SK-N-SH (cell line): ENCODE measurements at regions not wholly inside any gene's neighbourhood (a gene's known extent, or its start where the extent isn't known, plus 50 kb on each side); places are given as distances from the start of the nearest gene placed in this dataset.
"Not testable (repeated sequence)": the region's sequence is repeated elsewhere in the genome, so short reads cannot be mapped to it uniquely, and the experiment has no call there.

ENCODE experiments used
- CTCF ChIA-PET: fragments of 300-600, 350-600 bp; formaldehyde crosslinking; extraction: SDS; loops from one replicate; lab custom pipeline; 2021; lab: Yijun Ruan, JAX
- POLR2A ChIA-PET: fragments of 350-600 bp; sonication (Branson Sonifier 250); formaldehyde crosslinking; extraction: SDS; loops from one replicate; lab custom pipeline; 2020; ENCODE audit warnings: antibody characterized with exemption, inconsistent platforms; lab: Yijun Ruan, JAX
- DNase-seq: peaks from one replicate; pipeline ENCODE4 v3.0.0; 2012
- H2AFZ ChIP-seq: fragments of 200-600 bp; sonication (generic); 2 replicates; pipeline ENCODE4 v1.8.1; 2016; ENCODE audit warnings: antibody characterized with exemption, mild to moderate bottlenecking, low read depth
- H3F3A ChIP-seq: fragments of 200-600 bp; sonication (generic); replicated peaks from 2 replicates; pipeline ENCODE3; 2016; ENCODE audit warnings: antibody characterized with exemption, mild to moderate bottlenecking; ENCODE audit not compliant: insufficient read depth
- H3K27ac ChIP-seq, 2 experiments: fragments of 200-500 bp in 1 of 2; fragments of 200-600 bp in 1 of 2; sonication (Bioruptor generic) in 1 of 2; sonication (generic), shearing (Covaris generic) in 1 of 2; 2 replicates each; pipeline versions ENCODE4 v1.5.1 to v1.6.1; 2014 to 2016; ENCODE audit warnings: low read depth in 2 of 2, inconsistent platforms in 1 of 2, low read length in 1 of 2, mild to moderate bottlenecking in 1 of 2, mixed read lengths in 1 of 2
- H3K27me3 ChIP-seq: fragments of 200-600 bp; sonication (generic), shearing (Covaris generic); 2 replicates; pipeline ENCODE4 v1.6.1; 2016; ENCODE audit warnings: mixed run types; ENCODE audit not compliant: insufficient read depth
- H3K36me3 ChIP-seq, 2 experiments: fragments of 200-500 bp in 1 of 2; fragments of 200-600 bp in 1 of 2; sonication (Bioruptor generic) in 1 of 2; sonication (generic) in 1 of 2; replicated peaks in 1 of 2; 2 replicates each; pipeline versions ENCODE3 to v1.5.1; 2014 to 2016; ENCODE audit warnings: low read length in 1 of 2, mild to moderate bottlenecking in 1 of 2; ENCODE audit not compliant: insufficient read depth in 2 of 2, control insufficient read depth in 1 of 2
- H3K4me1 ChIP-seq, 2 experiments: fragments of 200-500 bp in 1 of 2; fragments of 200-600 bp in 1 of 2; sonication (Bioruptor generic) in 1 of 2; sonication (generic), shearing (Covaris generic) in 1 of 2; 2 replicates each; pipeline versions ENCODE4 v1.5.1 to v1.6.1; 2014 to 2016; ENCODE audit warnings: low read depth in 1 of 2, low read length in 1 of 2, mixed run types in 1 of 2; ENCODE audit not compliant: insufficient read depth in 2 of 2, control insufficient read depth in 1 of 2
- H3K4me2 ChIP-seq: fragments of 200-600 bp; sonication (generic), shearing (Covaris generic); 2 replicates; pipeline ENCODE4 v1.6.1; 2017; ENCODE audit warnings: mixed run types
- H3K4me3 ChIP-seq, 2 experiments: fragments of 200-500 bp in 1 of 2; fragments of 200-600 bp in 1 of 2; sonication (Bioruptor generic) in 1 of 2; sonication (generic), shearing (Covaris generic) in 1 of 2; 2 replicates each; pipeline versions ENCODE4 v1.5.1 to v1.8.1; 2014 to 2016; ENCODE audit warnings: low read depth in 2 of 2, inconsistent platforms in 1 of 2, low read length in 1 of 2, mild to moderate bottlenecking in 1 of 2, mixed read lengths in 1 of 2, moderate library complexity in 1 of 2
- H3K79me2 ChIP-seq: fragments of 200-600 bp; sonication (generic); 2 replicates; pipeline ENCODE4 v1.8.1; 2017; ENCODE audit warnings: mild to moderate bottlenecking; ENCODE audit not compliant: insufficient read depth
- H3K9ac ChIP-seq: fragments of 200-600 bp; sonication (generic); 2 replicates; pipeline ENCODE4 v1.6.1; 2017; ENCODE audit warnings: mixed run types
- H3K9me2 ChIP-seq: fragments of 200-600 bp; sonication (generic); 2 replicates; pipeline ENCODE4 v1.6.1; 2017; ENCODE audit warnings: mixed run types
- H3K9me3 ChIP-seq: fragments of 200-600 bp; sonication (generic); 2 replicates; pipeline ENCODE4 v1.6.1; 2017; ENCODE audit warnings: mixed run types, mild to moderate bottlenecking, moderate library complexity
- H4K20me1 ChIP-seq: fragments of 200-600 bp; sonication (generic); 2 replicates; pipeline ENCODE4 v1.6.1; 2017; ENCODE audit warnings: mild to moderate bottlenecking, mixed run types; ENCODE audit not compliant: insufficient read depth
- CHD2 ChIP-seq: fragments of 150-350 bp; IDR thresholded peaks from 2 replicates; pipeline ENCODE4 v1.6.1; 2018; ENCODE audit warnings: low read length; ENCODE audit not compliant: partially characterized antibody
- CTCF ChIP-seq: fragments of 200-600 bp; sonication (generic); IDR thresholded peaks from 2 replicates; pipeline ENCODE4 v1.6.1; 2017; ENCODE audit warnings: antibody characterized with exemption, mild to moderate bottlenecking, moderate library complexity
- EP300 ChIP-seq, 2 experiments: IDR thresholded peaks; 2 replicates each; pipeline versions ENCODE4 v1.4.0 to v1.6.1; 2012; ENCODE audit warnings: borderline replicate concordance in 1 of 2, low read depth in 1 of 2, low read length in 1 of 2
- JUND ChIP-seq: IDR thresholded peaks from 2 replicates; pipeline ENCODE4 v1.4.0; 2012
- MXI1 ChIP-seq: IDR thresholded peaks from 2 replicates; pipeline ENCODE4 v1.6.1; 2012; ENCODE audit warnings: mild to moderate bottlenecking, low read depth, low read length, improper control_type of control experiment
- POLR2AphosphoS5 ChIP-seq: IDR thresholded peaks from 2 replicates; pipeline ENCODE4 v1.6.1; 2012; ENCODE audit warnings: low read depth, low read length
- RAD21 ChIP-seq: IDR thresholded peaks from 2 replicates; pipeline ENCODE4 v1.6.1; 2012; ENCODE audit warnings: mild to moderate bottlenecking, low read length
- RCOR1 ChIP-seq: fragments of 150-350 bp; IDR thresholded peaks from 2 replicates; pipeline ENCODE4 v1.6.1; 2017; ENCODE audit warnings: antibody characterized with exemption, low read length
- REST ChIP-seq: IDR thresholded peaks from 2 replicates; pipeline ENCODE4 v1.6.1; 2012; ENCODE audit warnings: mild to moderate bottlenecking, low read depth, low read length, moderate library complexity
- SIN3A ChIP-seq: IDR thresholded peaks from 2 replicates; pipeline ENCODE4 v1.6.1; 2012; ENCODE audit warnings: low read depth, mild to moderate bottlenecking, low read length, moderate library complexity, borderline replicate concordance
- SMC3 ChIP-seq: IDR thresholded peaks from 2 replicates; pipeline ENCODE4 v1.6.1; 2012; ENCODE audit warnings: low read depth, low read length, improper control_type of control experiment
- WGBS: methylation state at CpG from one replicate; pipeline ENCODE4 v1.1.6; 2017; ENCODE audit warnings: low lambda C conversion rate; 5-methylcytosine and 5-hydroxymethylcytosine counted together

- H3K4me1 ChIP-seq: no peaks in the 10 kb centered on the region
- DNase-seq: no peak
- H3K4me3 ChIP-seq: no peak overlapping the region
- H3K9ac ChIP-seq: no peak overlapping the region
- ChIA-PET POLR2A (no interaction called here), CTCF (interaction anchor here (0.6 to 2.6 kb wide), 3 partner anchors 503 to 514 kb away, joined by 4 to 10 read pairs (median 6); no protein-coding TSS in a partner anchor)
- no peaks in the 10 kb centered on the region for H3K27me3 ChIP-seq
- H3K9me2 ChIP-seq: no peaks in the 10 kb centered on the region
- no peaks in the 10 kb centered on the region for H4K20me1 ChIP-seq
- no peak overlapping the region for H3K27ac ChIP-seq
- no peaks in the 10 kb centered on the region for H3K36me3 ChIP-seq
- TF ChIP-seq SMC3 (no peak), RAD21 (peak; percentile 25; the same call in 1 of the 2 replicates), CTCF (peak; percentile 19)
- H3K4me2 ChIP-seq: no peak overlapping the region
- no peak overlapping the region for H2AFZ ChIP-seq
- no peaks in the 10 kb centered on the region for H3K79me2 ChIP-seq
- no peaks in the 10 kb centered on the region for H3F3A ChIP-seq
- H3K9me3 ChIP-seq: no peaks in the 10 kb centered on the region
Measured at GRCh38 chr3:178947738-178948137, 123.9 kb downstream of the ZMAT3 start.

- H4K20me1 ChIP-seq, H3K4me2 ChIP-seq, H2AFZ ChIP-seq, H3K9ac ChIP-seq, H3K4me1 ChIP-seq, H3K9me2 ChIP-seq, H3K27me3 ChIP-seq, POLR2A ChIA-PET, H3K79me2 ChIP-seq, H3F3A ChIP-seq, CTCF ChIA-PET, DNase-seq, H3K4me3 ChIP-seq, H3K9me3 ChIP-seq, H3K36me3 ChIP-seq, H3K27ac ChIP-seq: not testable (repeated sequence)
- WGBS: 26% methylated on average over 3 of the region's 3 CpGs
Measured at GRCh38 chr3:178942261-178942660, 129.3 kb downstream of the ZMAT3 start.

- H3K4me2 ChIP-seq: no peak overlapping the region
- no peaks in the 10 kb centered on the region for H3K79me2 ChIP-seq
- H3K27ac ChIP-seq: no peak overlapping the region
- no peak for TF ChIP-seq SIN3A
- POLR2A ChIA-PET: no interaction called here
- H3K27me3 ChIP-seq: no peaks in the 10 kb centered on the region
- H3K9ac ChIP-seq: no peak overlapping the region
- no peaks in the 10 kb centered on the region for H3K9me3 ChIP-seq
- 0% methylated on average over 2 of the region's 2 CpGs for WGBS
- H3K9me2 ChIP-seq: no peaks in the 10 kb centered on the region
- CTCF ChIA-PET: no interaction called here
- no peak overlapping the region for H3K4me3 ChIP-seq
- no peaks in the 10 kb centered on the region for H3K36me3 ChIP-seq
- no peaks in the 10 kb centered on the region for H3K4me1 ChIP-seq
- DNase-seq: no peak
- no peaks in the 10 kb centered on the region for H3F3A ChIP-seq
- no peak overlapping the region for H2AFZ ChIP-seq
- no peaks in the 10 kb centered on the region for H4K20me1 ChIP-seq
Measured at GRCh38 chr3:178930116-178930515, 141.5 kb downstream of the ZMAT3 start.

GRCh38 chr3:178916223-178916622, 155.4 kb downstream of the ZMAT3 start:
- Histone ChIP-seq H2AFZ (no peak overlapping the region), H3K9me3 (no peaks in the 10 kb centered on the region), H3K79me2 (no peaks in the 10 kb centered on the region), H3K4me1 (no peaks in the 10 kb centered on the region), H3K36me3 (no peaks in the 10 kb centered on the region), H3K9me2 (no peaks in the 10 kb centered on the region), H3K4me2 (no peak overlapping the region), H3F3A (no peaks in the 10 kb centered on the region), H3K9ac (no peak overlapping the region), H3K27me3 (no peaks in the 10 kb centered on the region), H4K20me1 (no peaks in the 10 kb centered on the region), H3K4me3 (no peak overlapping the region), H3K27ac (no peak overlapping the region)
- ChIA-PET POLR2A (no interaction called here), CTCF (interaction anchor here (0.6 kb wide), 1 partner anchor 1581 kb away, joined by 3 read pairs; no protein-coding TSS in a partner anchor)
- no peak for DNase-seq
- TF ChIP-seq CHD2 (no peak), POLR2AphosphoS5 (no peak), EP300 (IDR thresholded peaks at IDR 0.05; ENCODE audit: borderline replicate concordance in 1 of 2, low read depth in 1 of 2, low read length in 1 of 2) (no peak), JUND (no peak), SMC3 (no peak), REST (no peak), RCOR1 (no peak), MXI1 (no peak)
